ENCODE measurements at regions not wholly inside any gene's neighbourhood (a gene's known extent, or its start where the extent isn't known, plus 50 kb on each side); places are given as distances from the start of the nearest gene placed in this dataset.

DNA sequence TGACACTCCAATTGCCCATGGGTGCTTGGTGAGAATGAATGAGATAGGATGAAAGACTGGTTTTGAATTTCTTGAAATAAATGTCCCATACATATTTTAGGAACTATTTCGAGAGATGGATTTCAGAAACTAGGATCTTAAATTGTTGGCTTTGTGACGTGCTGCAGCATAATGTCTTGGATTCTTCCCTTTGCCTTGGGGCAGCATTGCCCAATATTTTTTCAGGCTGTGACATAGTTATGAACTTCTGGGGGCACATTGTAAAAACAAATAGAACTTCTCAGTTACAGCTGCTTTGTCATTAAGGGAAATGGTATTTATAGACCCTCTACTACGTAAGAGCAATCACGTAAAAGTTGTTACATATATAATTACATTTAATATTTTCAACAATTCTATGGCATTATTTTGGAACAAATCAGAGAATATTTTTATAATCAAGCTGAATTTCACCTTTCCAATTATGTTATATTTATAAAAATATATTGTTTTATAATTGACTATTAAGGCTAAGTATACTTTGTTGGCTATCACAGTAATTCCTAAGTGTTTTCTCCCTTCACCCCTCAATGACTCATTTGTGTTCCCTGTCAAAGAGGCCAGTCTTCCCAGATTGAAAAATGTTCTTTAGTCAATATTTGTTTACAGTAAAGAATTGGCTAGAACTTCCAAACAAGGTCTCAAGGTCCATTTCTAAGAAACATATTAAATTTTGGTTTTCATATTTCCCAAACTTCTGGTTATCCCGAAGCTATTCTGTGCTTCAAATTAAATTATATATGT, 1388.3 kb upstream of the ACO1 start:
- DNase-seq (ENCODE audit: low read depth, low spot score) = no peak

GRCh38 chr9:30996761-30997160, 1387.7 kb upstream of the ACO1 start:
- Histone ChIP-seq H3K9me3 (ENCODE audit: insufficient read depth, low read length) (no peaks in the 10 kb centered on the region), H3K9ac (ENCODE audit: insufficient read length, low read depth) (no peak overlapping the region), H3K36me3 (ENCODE audit: insufficient read depth, insufficient read length, low read length) (no peaks in the 10 kb centered on the region), H3K27me3 (ENCODE audit: insufficient read depth, insufficient read length) (no peaks in the 10 kb centered on the region), H3K4me1 (ENCODE audit: insufficient read depth, insufficient read length) (no peaks in the 10 kb centered on the region), H3K4me3 (ENCODE audit: insufficient read length, low read depth) (no peak overlapping the region)
- no peak for TF ChIP-seq SUZ12 (IDR thresholded peaks at IDR 0.05; ENCODE audit: extremely low read depth, insufficient read depth, insufficient read length)
- no peak for TF ChIP-seq YY1 (IDR thresholded peaks at IDR 0.05; ENCODE audit: insufficient read depth, insufficient read length)
- TF ChIP-seq ZNF274 (IDR thresholded peaks at IDR 0.05; ENCODE audit: low read depth, low read length) = no peak
- no peak for DNase-seq (ENCODE audit: low read depth, low spot score)

More for the DNA sequence above, 1388.3 kb upstream of the ACO1 start:
- Histone ChIP-seq H3K36me3 (ENCODE audit: insufficient read depth, insufficient read length, low read length) (no peaks in the 10 kb centered on the region), H3K4me1 (ENCODE audit: insufficient read depth, insufficient read length) (no peaks in the 10 kb centered on the region), H3K4me3 (ENCODE audit: insufficient read length, low read depth) (no peak overlapping the region), H3K9ac (ENCODE audit: insufficient read length, low read depth) (no peak overlapping the region), H3K27me3 (ENCODE audit: insufficient read depth, insufficient read length) (no peaks in the 10 kb centered on the region), H3K9me3 (ENCODE audit: insufficient read depth, low read length) (no peaks in the 10 kb centered on the region)
- no peak for TF ChIP-seq SUZ12 (IDR thresholded peaks at IDR 0.05; ENCODE audit: extremely low read depth, insufficient read depth, insufficient read length)
- TF ChIP-seq ZNF274 (IDR thresholded peaks at IDR 0.05; ENCODE audit: low read depth, low read length) = no peak
- no peak for TF ChIP-seq YY1 (IDR thresholded peaks at IDR 0.05; ENCODE audit: insufficient read depth, insufficient read length)

GRCh38 chr9:30997291-30997690, 1387.2 kb upstream of the ACO1 start:
- no peak for DNase-seq (ENCODE audit: low read depth, low spot score)
- no peaks in the 10 kb centered on the region for H3K27me3 ChIP-seq (ENCODE audit: insufficient read depth, insufficient read length)
- H3K4me1 ChIP-seq (ENCODE audit: insufficient read depth, insufficient read length) = no peaks in the 10 kb centered on the region
- no peaks in the 10 kb centered on the region for H3K36me3 ChIP-seq (ENCODE audit: insufficient read depth, insufficient read length, low read length)
- H3K4me3 ChIP-seq (ENCODE audit: insufficient read length, low read depth) = no peak overlapping the region
- H3K9me3 ChIP-seq (ENCODE audit: insufficient read depth, low read length) = no peaks in the 10 kb centered on the region
- TF ChIP-seq ZNF274 (IDR thresholded peaks at IDR 0.05; ENCODE audit: low read depth, low read length) (no peak), YY1 (IDR thresholded peaks at IDR 0.05; ENCODE audit: insufficient read depth, insufficient read length) (no peak), SUZ12 (IDR thresholded peaks at IDR 0.05; ENCODE audit: extremely low read depth, insufficient read depth, insufficient read length) (no peak)
- no peak overlapping the region for H3K9ac ChIP-seq (ENCODE audit: insufficient read length, low read depth)

GRCh38 chr9:31005086-31005665, 1379.3 kb upstream of the ACO1 start:
- no peak overlapping the region for H3K9ac ChIP-seq (ENCODE audit: insufficient read length, low read depth)
- no peak for DNase-seq (ENCODE audit: low read depth, low spot score)
- no peaks in the 10 kb centered on the region for H3K36me3 ChIP-seq (ENCODE audit: insufficient read depth, insufficient read length, low read length)
- H3K4me3 ChIP-seq (ENCODE audit: insufficient read length, low read depth) = no peak overlapping the region
- H3K27me3 ChIP-seq (ENCODE audit: insufficient read depth, insufficient read length) = no peaks in the 10 kb centered on the region
- no peak for TF ChIP-seq YY1 (IDR thresholded peaks at IDR 0.05; ENCODE audit: insufficient read depth, insufficient read length)
- TF ChIP-seq SUZ12 (IDR thresholded peaks at IDR 0.05; ENCODE audit: extremely low read depth, insufficient read depth, insufficient read length) = no peak
- no peak for TF ChIP-seq ZNF274 (IDR thresholded peaks at IDR 0.05; ENCODE audit: low read depth, low read length)
- H3K4me1 ChIP-seq (ENCODE audit: insufficient read depth, insufficient read length) = no peaks in the 10 kb centered on the region
- peaks cover 11% of the 10 kb centered on the region for H3K9me3 ChIP-seq (ENCODE audit: insufficient read depth, low read length)

GRCh38 chr9:31013371-31013770, 1371.1 kb upstream of the ACO1 start:
- no peaks in the 10 kb centered on the region for H3K27me3 ChIP-seq (ENCODE audit: insufficient read depth, insufficient read length)
- TF ChIP-seq SUZ12 (IDR thresholded peaks at IDR 0.05; ENCODE audit: extremely low read depth, insufficient read depth, insufficient read length) (no peak), ZNF274 (IDR thresholded peaks at IDR 0.05; ENCODE audit: low read depth, low read length) (no peak), YY1 (IDR thresholded peaks at IDR 0.05; ENCODE audit: insufficient read depth, insufficient read length) (no peak)
- H3K9ac ChIP-seq (ENCODE audit: insufficient read length, low read depth) = no peak overlapping the region
- H3K9me3 ChIP-seq (ENCODE audit: insufficient read depth, low read length) = no peaks in the 10 kb centered on the region
- H3K36me3 ChIP-seq (ENCODE audit: insufficient read depth, insufficient read length, low read length) = no peaks in the 10 kb centered on the region
- H3K4me1 ChIP-seq (ENCODE audit: insufficient read depth, insufficient read length) = no peaks in the 10 kb centered on the region
- DNase-seq (ENCODE audit: low read depth, low spot score) = no peak
- no peak overlapping the region for H3K4me3 ChIP-seq (ENCODE audit: insufficient read length, low read depth)

GRCh38 chr9:31023847-31024246, 1360.6 kb upstream of the ACO1 start:
- Histone ChIP-seq H3K9me3 (ENCODE audit: insufficient read depth, low read length) (no peaks in the 10 kb centered on the region), H3K9ac (ENCODE audit: insufficient read length, low read depth) (no peak overlapping the region), H3K4me1 (ENCODE audit: insufficient read depth, insufficient read length) (no peaks in the 10 kb centered on the region), H3K4me3 (ENCODE audit: insufficient read length, low read depth) (no peak overlapping the region), H3K27me3 (ENCODE audit: insufficient read depth, insufficient read length) (no peaks in the 10 kb centered on the region), H3K36me3 (ENCODE audit: insufficient read depth, insufficient read length, low read length) (no peaks in the 10 kb centered on the region)
- no peak for TF ChIP-seq SUZ12 (IDR thresholded peaks at IDR 0.05; ENCODE audit: extremely low read depth, insufficient read depth, insufficient read length)
- no peak for TF ChIP-seq ZNF274 (IDR thresholded peaks at IDR 0.05; ENCODE audit: low read depth, low read length)
- TF ChIP-seq YY1 (IDR thresholded peaks at IDR 0.05; ENCODE audit: insufficient read depth, insufficient read length) = no peak
- DNase-seq (ENCODE audit: low read depth, low spot score) = no peak

DNA sequence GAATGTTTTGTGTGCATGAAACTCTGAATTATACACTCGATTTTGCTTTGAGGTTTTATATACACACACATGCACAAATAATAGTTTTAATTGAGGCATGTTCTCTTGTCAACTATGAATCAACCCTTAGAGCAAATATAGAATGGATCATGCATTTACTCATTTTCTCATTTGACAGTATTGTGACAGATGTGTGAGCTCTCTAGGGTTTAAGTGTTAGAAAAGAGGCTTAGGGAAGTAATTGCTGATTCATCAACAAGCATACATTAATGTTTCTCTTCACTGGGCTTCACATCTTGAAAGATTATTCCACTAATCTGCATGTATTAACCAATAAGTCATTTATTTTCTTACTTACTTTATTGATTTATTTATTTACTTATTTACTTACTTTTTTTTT, 1356.8 kb upstream of the ACO1 start:
- no peak for TF ChIP-seq ZNF274 (IDR thresholded peaks at IDR 0.05; ENCODE audit: low read depth, low read length)
- TF ChIP-seq YY1 (IDR thresholded peaks at IDR 0.05; ENCODE audit: insufficient read depth, insufficient read length) = no peak
- no peak for TF ChIP-seq SUZ12 (IDR thresholded peaks at IDR 0.05; ENCODE audit: extremely low read depth, insufficient read depth, insufficient read length)
- H3K9me3 ChIP-seq (ENCODE audit: insufficient read depth, low read length) = no peaks in the 10 kb centered on the region
- no peaks in the 10 kb centered on the region for H3K4me1 ChIP-seq (ENCODE audit: insufficient read depth, insufficient read length)
- no peaks in the 10 kb centered on the region for H3K36me3 ChIP-seq (ENCODE audit: insufficient read depth, insufficient read length, low read length)
- no peak overlapping the region for H3K9ac ChIP-seq (ENCODE audit: insufficient read length, low read depth)
- no peaks in the 10 kb centered on the region for H3K27me3 ChIP-seq (ENCODE audit: insufficient read depth, insufficient read length)
- no peak for DNase-seq (ENCODE audit: low read depth, low spot score)
- H3K4me3 ChIP-seq (ENCODE audit: insufficient read length, low read depth) = no peak overlapping the region

Data from NT2/D1 (cell line).